Spleen (tissue), 11 donors: ENCODE measurements at regions not wholly inside any gene's neighbourhood (a gene's known extent, or its start where the extent isn't known, plus 50 kb on each side); places are given as distances from the start of the nearest gene placed in this dataset.

Experiments used
- DNase-seq: peaks from one replicate; pipeline ENCODE4 v3.0.0-alpha.2; 2020
- H3K27ac ChIP-seq, 8 donors: fragments of 200-600 bp; sonication (generic) in 7 of 8; 1 replicate in 4 of 8; 2 replicates in 4 of 8; pipeline versions ENCODE4 v1.5.0 to v1.8.0; 2016 to 2021; ENCODE audit warnings: inconsistent platforms in 4 of 8, mild to moderate bottlenecking in 4 of 8, moderate library complexity in 1 of 8
- H3K27me3 ChIP-seq, 7 donors: fragments of 200-600 bp; sonication (generic) in 6 of 7; replicated peaks in 1 of 7; 1 replicate in 4 of 7; 2 replicates in 3 of 7; pipeline versions ENCODE4 v1.5.0 to v1.8.0; 2016 to 2021; ENCODE audit warnings: inconsistent platforms in 3 of 7, mild to moderate bottlenecking in 1 of 7
- H3K36me3 ChIP-seq, 6 donors: fragments of 200-600 bp; sonication (generic) in 5 of 6; 1 replicate in 4 of 6; 2 replicates in 2 of 6; pipeline versions ENCODE4 v1.5.0 to v1.8.0; 2016 to 2021; ENCODE audit warnings: inconsistent platforms in 2 of 6
- H3K4me1 ChIP-seq, 6 donors: fragments of 200-600 bp; sonication (generic) in 5 of 6; 1 replicate in 3 of 6; 2 replicates in 3 of 6; pipeline versions ENCODE4 v1.5.0 to v1.8.0; 2016 to 2021; ENCODE audit warnings: inconsistent platforms in 3 of 6
- H3K4me3 ChIP-seq, 8 donors: fragments of 200-600 bp; sonication (generic) in 7 of 8; 1 replicate in 4 of 8; 2 replicates in 4 of 8; pipeline versions ENCODE4 v1.5.0 to v1.8.0; 2016 to 2021; ENCODE audit warnings: inconsistent platforms in 4 of 8, mild to moderate bottlenecking in 4 of 8, moderate library complexity in 2 of 8
- H3K9me3 ChIP-seq, 8 donors: fragments of 200-600 bp; sonication (generic) in 7 of 8; 1 replicate in 4 of 8; 2 replicates in 4 of 8; pipeline versions ENCODE4 v1.5.0 to v1.8.0; 2016 to 2021; ENCODE audit warnings: inconsistent platforms in 4 of 8
- POLR2A ChIP-seq, 3 donors: fragments of 450-650 bp; IDR thresholded peaks; one replicate each; pipeline ENCODE4 v1.5.1; 2017; ENCODE audit warnings: antibody characterized with exemption in 3 of 3, mild to moderate bottlenecking in 1 of 3
- POLR2AphosphoS5 ChIP-seq, 3 donors: sonication (generic); formaldehyde crosslinking; IDR thresholded peaks; one replicate each; pipeline ENCODE4 v1.5.1; 2017; ENCODE audit warnings: antibody characterized with exemption in 3 of 3
- WGBS, 5 donors: extraction: QIAGEN DNeasy Blood & Tissue Kit in 3 of 5; methylation state at CpG; one replicate each; pipeline versions ENCODE4 v1.1.5 to v1.1.7; 2013 to 2018; 5-methylcytosine and 5-hydroxymethylcytosine counted together
- intact Hi-C: fragments of 100-400 bp; cut with DNase I; formaldehyde crosslinking; loops from one replicate; pipeline ENCODE4 v1.15.0; 2023; ENCODE audit warnings: low total_unique reads
- small RNA-seq, 4 donors: library from RNA; depleted of rRNA; stranded (forward); fragments of <200 nt; gene quantifications; one replicate each; pipeline ENCODE3, GENCODE V24; 2016
- TF ChIP-seq, protein P1 (sequence below), 11 experiments: fragments of 200-600 bp in 7 of 11; fragments of 450-650 bp in 4 of 11; sonication (generic) in 4 of 11; IDR thresholded peaks in 8 of 11; conservative IDR thresholded peaks in 3 of 11; 1 replicate in 7 of 11; 2 replicates in 4 of 11; pipeline versions ENCODE4 v1.4.0 to v1.8.0; 2016 to 2021; ENCODE audit warnings: antibody characterized with exemption in 11 of 11, inconsistent platforms in 4 of 11, mild to moderate bottlenecking in 1 of 11
- donor health status: healthy with polysubstance abuse.
- donor health status: DM: no; HTN: no; CAD: no; lungs with moderate emphysema.
- donor health status: DM: no; HTN: no; CAD: no.
- donor health status: Bipolar disorder and iron deficiency.
- donor health status: healthy.
- donor health status: DM: no; HTN: no; CAD: no.
- donor health status: DM: yes; HTN: yes; CAD: no.

DNA sequence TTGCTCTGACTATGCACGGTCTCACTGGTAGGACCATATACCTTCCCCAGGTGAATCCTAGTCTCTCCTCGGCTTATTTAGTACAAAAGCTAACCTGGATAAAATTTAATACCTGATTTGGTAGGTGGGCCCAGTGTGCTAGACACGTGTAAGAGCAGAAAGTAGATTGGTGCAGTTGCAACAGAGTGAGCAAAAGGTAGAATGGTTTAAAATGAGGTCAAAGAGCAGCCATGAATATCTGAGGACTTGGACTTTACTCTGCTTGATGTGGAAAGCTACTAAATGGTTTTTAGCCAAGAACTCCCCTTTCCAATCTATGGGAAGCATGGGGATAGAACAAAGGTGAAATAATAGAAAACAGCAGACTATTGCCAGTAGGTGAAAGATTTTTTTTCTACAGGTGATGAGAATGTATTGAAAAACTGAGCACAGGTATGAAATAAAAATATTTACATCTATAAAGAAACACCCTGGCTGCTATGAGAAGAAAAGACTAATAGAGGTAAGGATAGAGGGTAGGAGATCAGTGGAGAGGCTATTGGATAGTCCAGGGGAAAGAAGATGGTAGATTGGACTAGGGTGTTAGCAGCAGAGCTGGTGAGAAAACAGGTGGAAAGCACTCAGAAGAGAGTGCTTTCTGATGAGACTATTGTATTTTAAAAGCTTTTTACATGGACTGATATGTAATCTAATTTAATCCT lies 61.3 kb upstream of the BCL9 start:
- intact Hi-C loops = no loop called here
- H3K4me3 ChIP-seq = no peak overlapping the region
- DNase-seq = no peak
- no peaks in the 10 kb centered on the region for H3K9me3 ChIP-seq
- H3K4me1 ChIP-seq = no peaks in the 10 kb centered on the region
- H3K27me3 ChIP-seq = peaks cover 0 to 23% (median 0%) of the 10 kb centered on the region in 7 donors
- no peak overlapping the region for H3K27ac ChIP-seq
- no peaks in the 10 kb centered on the region for H3K36me3 ChIP-seq
- TF ChIP-seq POLR2AphosphoS5 (IDR thresholded peaks at IDR 0.05) (no peak), POLR2A (IDR thresholded peaks at IDR 0.05) (no peak)
- TF ChIP-seq, protein P1, sequence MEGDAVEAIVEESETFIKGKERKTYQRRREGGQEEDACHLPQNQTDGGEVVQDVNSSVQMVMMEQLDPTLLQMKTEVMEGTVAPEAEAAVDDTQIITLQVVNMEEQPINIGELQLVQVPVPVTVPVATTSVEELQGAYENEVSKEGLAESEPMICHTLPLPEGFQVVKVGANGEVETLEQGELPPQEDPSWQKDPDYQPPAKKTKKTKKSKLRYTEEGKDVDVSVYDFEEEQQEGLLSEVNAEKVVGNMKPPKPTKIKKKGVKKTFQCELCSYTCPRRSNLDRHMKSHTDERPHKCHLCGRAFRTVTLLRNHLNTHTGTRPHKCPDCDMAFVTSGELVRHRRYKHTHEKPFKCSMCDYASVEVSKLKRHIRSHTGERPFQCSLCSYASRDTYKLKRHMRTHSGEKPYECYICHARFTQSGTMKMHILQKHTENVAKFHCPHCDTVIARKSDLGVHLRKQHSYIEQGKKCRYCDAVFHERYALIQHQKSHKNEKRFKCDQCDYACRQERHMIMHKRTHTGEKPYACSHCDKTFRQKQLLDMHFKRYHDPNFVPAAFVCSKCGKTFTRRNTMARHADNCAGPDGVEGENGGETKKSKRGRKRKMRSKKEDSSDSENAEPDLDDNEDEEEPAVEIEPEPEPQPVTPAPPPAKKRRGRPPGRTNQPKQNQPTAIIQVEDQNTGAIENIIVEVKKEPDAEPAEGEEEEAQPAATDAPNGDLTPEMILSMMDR (IDR thresholded peaks at IDR 0.05 in 8 of 11, conservative IDR thresholded peaks at IDR 0.05 in 3 of 11) = no peak
- WGBS, 5 donors = 70 to 79% (median 75%) methylated on average over 3 of the region's 3 CpGs

DNA sequence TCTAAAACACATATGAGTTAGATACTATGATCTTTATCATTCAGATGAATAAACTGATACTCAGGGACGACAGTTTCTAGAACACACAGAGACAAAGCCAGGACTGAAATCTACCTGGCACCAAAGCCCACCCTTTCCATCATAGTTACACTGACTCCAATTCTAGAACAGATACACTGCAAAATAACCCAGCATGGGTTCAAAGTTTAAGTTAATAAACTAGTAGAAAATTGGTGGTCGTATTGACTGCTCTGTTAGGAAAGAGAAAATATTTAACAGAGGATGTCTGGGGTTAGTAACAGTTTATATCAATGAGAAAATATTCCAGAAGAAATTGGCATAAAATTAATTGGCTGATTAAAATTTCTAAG lies 60.8 kb upstream of the BCL9 start:
- TF ChIP-seq POLR2A (IDR thresholded peaks at IDR 0.05) (no peak), POLR2AphosphoS5 (IDR thresholded peaks at IDR 0.05) (no peak)
- intact Hi-C loops = no loop called here
- no peak overlapping the region for H3K4me3 ChIP-seq
- WGBS, 5 donors = 42 to 85% (median 71%) methylated on average over 1 to 2 of the region's 2 CpGs
- H3K4me1 ChIP-seq = no peaks in the 10 kb centered on the region
- H3K9me3 ChIP-seq = no peaks in the 10 kb centered on the region
- H3K27me3 ChIP-seq = peaks cover 0 to 23% (median 0%) of the 10 kb centered on the region in 7 donors
- no peak overlapping the region for H3K27ac ChIP-seq
- no peak for DNase-seq
- no peaks in the 10 kb centered on the region for H3K36me3 ChIP-seq

DNA sequence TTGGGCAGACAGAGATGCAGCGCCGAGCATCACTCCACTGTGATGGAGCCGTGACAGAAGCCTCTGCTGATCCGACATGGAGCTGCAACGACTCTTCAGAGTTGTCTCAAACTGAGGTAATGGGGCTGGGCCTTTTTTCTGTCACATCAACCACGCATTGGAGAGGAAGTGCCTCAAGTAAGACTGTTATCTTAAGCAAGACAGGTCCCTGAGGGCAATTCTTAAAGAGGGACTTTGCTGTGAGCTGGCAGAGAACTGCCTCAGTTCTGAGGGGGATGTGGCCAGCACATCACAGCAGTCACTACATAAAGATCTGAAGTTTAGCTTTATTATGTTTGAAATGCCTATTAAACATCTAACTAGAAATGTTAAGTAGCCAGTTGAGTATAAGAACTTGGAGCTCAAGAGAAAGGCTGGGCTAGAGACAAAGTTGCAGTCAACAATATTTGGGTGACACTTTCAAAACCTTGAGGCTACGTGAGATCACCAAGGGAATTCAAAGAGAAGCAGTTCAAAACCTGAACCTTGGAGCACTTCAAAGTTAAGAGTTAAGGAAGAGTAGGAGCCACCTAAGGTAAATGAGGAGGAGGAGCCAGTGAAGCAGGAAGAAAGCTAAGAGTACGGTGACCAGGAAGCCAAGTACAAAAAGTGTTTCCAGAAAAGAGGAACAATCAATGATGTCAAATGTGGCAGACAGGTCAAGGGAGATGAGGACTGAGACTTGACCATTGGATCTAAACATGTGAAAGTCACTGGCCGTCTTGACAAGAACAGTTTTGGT lies 54.2 kb upstream of the BCL9 start:
- no peaks in the 10 kb centered on the region for H3K36me3 ChIP-seq
- H3K9me3 ChIP-seq = no peaks in the 10 kb centered on the region
- peaks cover 0 to 25% (median 0%) of the 10 kb centered on the region in 7 donors for H3K27me3 ChIP-seq
- H3K4me3 ChIP-seq = no peak overlapping the region
- WGBS, 5 donors = 51 to 73% (median 66%) methylated on average over 9 of the region's 9 CpGs
- no peak for DNase-seq
- H3K4me1 ChIP-seq = no peaks in the 10 kb centered on the region
- intact Hi-C loops = no loop called here
- H3K27ac ChIP-seq = no peak overlapping the region
- TF ChIP-seq POLR2A (IDR thresholded peaks at IDR 0.05) = no peak
- TF ChIP-seq POLR2AphosphoS5 (IDR thresholded peaks at IDR 0.05) = no peak
- TF ChIP-seq, protein P1 (IDR thresholded peaks at IDR 0.05 in 8 of 11, conservative IDR thresholded peaks at IDR 0.05 in 3 of 11) = no peak

DNA sequence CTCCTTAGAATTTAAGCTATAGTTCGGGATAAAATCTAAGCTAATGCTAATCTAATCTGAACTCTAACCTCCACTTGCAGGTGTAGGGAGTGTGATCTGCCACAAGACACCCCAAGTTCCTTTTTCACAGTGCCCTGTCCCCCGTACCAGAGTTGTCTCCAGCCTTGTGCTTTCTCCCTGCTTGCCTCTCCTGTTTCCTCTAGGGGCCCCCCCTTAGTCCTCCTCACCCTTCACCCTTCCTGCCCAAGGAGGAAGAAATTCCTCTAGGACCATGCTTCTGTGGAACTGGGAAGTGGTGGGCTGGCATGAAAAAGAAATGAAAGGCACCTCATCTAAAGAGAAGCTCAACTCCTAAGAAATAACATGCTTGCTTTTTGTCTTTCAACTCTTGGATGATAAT lies 50.2 kb upstream of the BCL9 start:
- Histone ChIP-seq H3K9me3 (no peaks in the 10 kb centered on the region), H3K4me1 (peaks cover 0 to 7% (median 5%) of the 10 kb centered on the region in 6 donors), H3K27me3 (peaks cover 0 to 14% (median 0%) of the 10 kb centered on the region in 7 donors), H3K27ac (no peak overlapping the region), H3K36me3 (no peaks in the 10 kb centered on the region), H3K4me3 (no peak overlapping the region)
- TF ChIP-seq, protein P1 (IDR thresholded peaks at IDR 0.05 in 8 of 11, conservative IDR thresholded peaks at IDR 0.05 in 3 of 11) = no peak
- TF ChIP-seq POLR2A (IDR thresholded peaks at IDR 0.05) (no peak), POLR2AphosphoS5 (IDR thresholded peaks at IDR 0.05) (no peak)
- intact Hi-C loops = loop anchor here (10.0 kb wide), 1 partner anchor 404 kb away; no protein-coding TSS in a partner anchor
- 25 to 54% (median 33%) methylated on average over 2 of the region's 2 CpGs for WGBS, 5 donors
- DNase-seq = no peak

Small RNAs in the stretch of these regions (small RNA-seq; reads per million reads assigned to genes)
- 0 reads per million in 4 donors for gene RF00019
